ENCODE measurements at regions not wholly inside any gene's neighbourhood (a gene's known extent, or its start where the extent isn't known, plus 50 kb on each side); places are given as distances from the start of the nearest gene placed in this dataset.

GRCh38 chr2:103921161-103921560 lies 932.8 kb upstream of the POU3F3 start:
- H3K27ac ChIP-seq (ENCODE audit: insufficient read depth, low read length): no peak overlapping the region
- no peak overlapping the region for H3K4me2 ChIP-seq (ENCODE audit: extremely low read depth, insufficient read depth, low read length)
- no peak overlapping the region for H2AFZ ChIP-seq (ENCODE audit: low read length)
- no peaks in the 10 kb centered on the region for H3K79me2 ChIP-seq (ENCODE audit: control insufficient read depth, insufficient read depth, low read length)
- H3K36me3 ChIP-seq (ENCODE audit: control insufficient read depth, insufficient read depth, low read length): no peaks in the 10 kb centered on the region
- DNase-seq (ENCODE audit: low read depth in 2 of 2): no peak
- TF ChIP-seq EZH2 (IDR thresholded peaks at IDR 0.05; ENCODE audit: low read length, missing control alignments): no peak
- TF ChIP-seq CTCF (conservative IDR thresholded peaks at IDR 0.05 in 1 of 2, IDR thresholded peaks at IDR 0.05 in 1 of 2; ENCODE audit: low read depth in 1 of 2, low read length in 2 of 2): no peak
- H4K20me1 ChIP-seq (ENCODE audit: control insufficient read depth, extremely low read depth, insufficient read depth, low read length): no peaks in the 10 kb centered on the region
- no peaks in the 10 kb centered on the region for H3K27me3 ChIP-seq (ENCODE audit: control insufficient read depth, insufficient read depth, low read length)
- no peaks in the 10 kb centered on the region for H3K9me3 ChIP-seq (ENCODE audit: control insufficient read depth, insufficient read depth, low read depth, low read length)
- H3K4me1 ChIP-seq (ENCODE audit: control insufficient read depth, extremely low read depth, insufficient read depth, low read length): no peaks in the 10 kb centered on the region
- H3K4me3 ChIP-seq (replicated peaks in 1 of 4; ENCODE audit: control extremely low read depth in 1 of 4, insufficient read depth in 1 of 4, low read depth in 3 of 4, low read length in 4 of 4): no peak overlapping the region
- no peak overlapping the region for H3K9ac ChIP-seq (ENCODE audit: insufficient read depth, low read length)

DNA sequence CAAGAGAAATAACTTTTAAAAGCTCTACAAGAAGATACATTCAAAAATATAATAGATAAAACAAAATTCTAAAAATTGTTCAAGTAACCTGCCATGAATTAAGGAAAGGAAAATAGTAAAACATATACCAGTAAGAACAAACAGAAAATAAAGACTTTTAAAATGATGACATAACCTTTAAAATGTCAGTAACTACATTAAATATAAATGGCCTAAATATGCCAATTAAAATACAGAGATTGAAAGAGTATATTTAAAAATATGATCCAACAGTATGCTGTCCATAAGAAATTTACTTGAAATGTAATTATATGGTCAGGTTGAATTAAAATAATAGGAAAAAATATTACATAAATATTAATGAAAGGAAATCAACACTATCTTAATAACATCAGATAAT lies 911.7 kb upstream of the POU3F3 start:
- no peaks in the 10 kb centered on the region for H3K4me1 ChIP-seq (ENCODE audit: control insufficient read depth, extremely low read depth, insufficient read depth, low read length)
- H3K9ac ChIP-seq (ENCODE audit: insufficient read depth, low read length): no peak overlapping the region
- TF ChIP-seq EZH2 (IDR thresholded peaks at IDR 0.05; ENCODE audit: low read length, missing control alignments) (no peak), CTCF (conservative IDR thresholded peaks at IDR 0.05 in 1 of 2, IDR thresholded peaks at IDR 0.05 in 1 of 2; ENCODE audit: low read depth in 1 of 2, low read length in 2 of 2) (no peak)
- H3K79me2 ChIP-seq (ENCODE audit: control insufficient read depth, insufficient read depth, low read length): no peaks in the 10 kb centered on the region
- H2AFZ ChIP-seq (ENCODE audit: low read length): no peak overlapping the region
- no peaks in the 10 kb centered on the region for H3K9me3 ChIP-seq (ENCODE audit: control insufficient read depth, insufficient read depth, low read depth, low read length)
- no peak overlapping the region for H3K4me3 ChIP-seq (replicated peaks in 1 of 4; ENCODE audit: control extremely low read depth in 1 of 4, insufficient read depth in 1 of 4, low read depth in 3 of 4, low read length in 4 of 4)
- no peak for DNase-seq (ENCODE audit: low read depth in 2 of 2)
- H3K27me3 ChIP-seq (ENCODE audit: control insufficient read depth, insufficient read depth, low read length): no peaks in the 10 kb centered on the region
- no peaks in the 10 kb centered on the region for H4K20me1 ChIP-seq (ENCODE audit: control insufficient read depth, extremely low read depth, insufficient read depth, low read length)
- H3K36me3 ChIP-seq (ENCODE audit: control insufficient read depth, insufficient read depth, low read length): no peaks in the 10 kb centered on the region
- no peak overlapping the region for H3K4me2 ChIP-seq (ENCODE audit: extremely low read depth, insufficient read depth, low read length)
- H3K27ac ChIP-seq (ENCODE audit: insufficient read depth, low read length): no peak overlapping the region

- H3K4me1 ChIP-seq (ENCODE audit: control insufficient read depth, extremely low read depth, insufficient read depth, low read length): no peaks in the 10 kb centered on the region
- H3K79me2 ChIP-seq (ENCODE audit: control insufficient read depth, insufficient read depth, low read length): no peaks in the 10 kb centered on the region
- H3K9ac ChIP-seq (ENCODE audit: insufficient read depth, low read length): no peak overlapping the region
- no peaks in the 10 kb centered on the region for H3K9me3 ChIP-seq (ENCODE audit: control insufficient read depth, insufficient read depth, low read depth, low read length)
- H3K36me3 ChIP-seq (ENCODE audit: control insufficient read depth, insufficient read depth, low read length): no peaks in the 10 kb centered on the region
- no peak overlapping the region for H3K27ac ChIP-seq (ENCODE audit: insufficient read depth, low read length)
- no peak overlapping the region for H3K4me3 ChIP-seq (replicated peaks in 1 of 4; ENCODE audit: control extremely low read depth in 1 of 4, insufficient read depth in 1 of 4, low read depth in 3 of 4, low read length in 4 of 4)
- H2AFZ ChIP-seq (ENCODE audit: low read length): no peak overlapping the region
- TF ChIP-seq CTCF (conservative IDR thresholded peaks at IDR 0.05 in 1 of 2, IDR thresholded peaks at IDR 0.05 in 1 of 2; ENCODE audit: low read depth in 1 of 2, low read length in 2 of 2) (no peak), EZH2 (IDR thresholded peaks at IDR 0.05; ENCODE audit: low read length, missing control alignments) (no peak)
- H3K27me3 ChIP-seq (ENCODE audit: control insufficient read depth, insufficient read depth, low read length): no peaks in the 10 kb centered on the region
- no peak overlapping the region for H3K4me2 ChIP-seq (ENCODE audit: extremely low read depth, insufficient read depth, low read length)
- H4K20me1 ChIP-seq (ENCODE audit: control insufficient read depth, extremely low read depth, insufficient read depth, low read length): no peaks in the 10 kb centered on the region
- DNase-seq (ENCODE audit: low read depth in 2 of 2): no peak
These were observed 908.8 kb upstream of the POU3F3 start for GRCh38 chr2:103945083-103945482.

All from fibroblast of lung (primary cell).